ENCODE measurements at regions not wholly inside any gene's neighbourhood (a gene's known extent, or its start where the extent isn't known, plus 50 kb on each side); places are given as distances from the start of the nearest gene placed in this dataset.

- TF ChIP-seq NANOG (IDR thresholded peaks at IDR 0.05; ENCODE audit: insufficient read depth, low read depth, low read length, poor library complexity, severe bottlenecking) (no peak), ATF2 (IDR thresholded peaks at IDR 0.05; ENCODE audit: low read length) (no peak), EZH2 (IDR thresholded peaks at IDR 0.05; ENCODE audit: low read depth, low read length, severe bottlenecking) (no peak), RAD21 (IDR thresholded peaks at IDR 0.05 in 1 of 2, conservative IDR thresholded peaks at IDR 0.05 in 1 of 2; ENCODE audit: low read depth in 2 of 2, low read length in 2 of 2) (no peak)
Measured at GRCh38 chr1:220432408-220432807, 95.5 kb upstream of the MARK1 start (continued).

Data from H1 (cell line).